ENCODE measurements at regions not wholly inside any gene's neighbourhood (a gene's known extent, or its start where the extent isn't known, plus 50 kb on each side); places are given as distances from the start of the nearest gene placed in this dataset.

DNA sequence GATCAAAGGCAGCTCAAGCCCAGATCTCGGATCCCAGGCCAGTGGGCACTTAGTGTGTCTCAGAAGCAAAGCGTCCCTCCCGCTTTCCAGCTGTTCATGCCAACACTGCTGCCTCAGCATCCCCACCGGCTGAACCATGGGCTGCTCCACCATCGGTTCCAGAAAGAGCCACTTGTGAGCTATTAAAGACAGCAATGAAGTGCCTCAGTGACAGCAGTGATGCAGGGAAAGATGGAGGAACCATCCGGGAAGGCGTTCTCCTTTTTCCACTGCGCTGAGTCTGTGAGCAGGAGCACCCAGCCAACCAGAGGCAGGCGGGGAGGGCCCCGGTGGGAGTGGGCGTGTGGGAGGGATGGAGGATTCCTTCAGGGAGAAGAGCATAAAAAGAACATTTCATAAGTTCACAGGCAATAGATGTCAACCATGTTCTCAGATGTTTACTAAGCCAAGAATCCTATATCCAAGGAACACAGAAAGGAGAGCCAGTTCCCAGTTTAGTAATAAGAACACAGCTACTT is 96.2 kb upstream of the MKI67 start:
- DNase-seq = no peak

DNA sequence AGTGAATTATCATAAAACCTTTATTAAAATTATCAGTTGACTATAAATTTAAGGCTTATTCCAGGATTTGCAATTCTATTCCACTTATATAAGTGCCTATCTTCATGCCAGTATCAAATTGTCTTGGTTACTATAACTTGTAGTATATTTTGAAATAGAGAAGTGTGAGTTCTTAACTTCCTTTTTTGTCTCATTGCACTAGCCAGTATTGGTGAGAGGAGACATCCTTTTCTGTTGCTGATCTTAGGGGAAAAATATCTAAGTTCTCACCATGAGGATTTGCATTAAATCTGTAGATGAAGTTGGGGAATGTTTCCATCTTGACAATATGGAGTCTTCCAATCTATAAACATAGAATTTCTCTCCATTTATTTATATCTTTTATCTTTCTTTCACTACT is 104.2 kb upstream of the MKI67 start:
- no peak for DNase-seq

GRCh38 chr10:128233422-128233821 is 107.2 kb upstream of the MKI67 start:
- DNase-seq = no peak

GRCh38 chr10:128237710-128238109 is 111.5 kb upstream of the MKI67 start:
- DNase-seq = no peak

DNA sequence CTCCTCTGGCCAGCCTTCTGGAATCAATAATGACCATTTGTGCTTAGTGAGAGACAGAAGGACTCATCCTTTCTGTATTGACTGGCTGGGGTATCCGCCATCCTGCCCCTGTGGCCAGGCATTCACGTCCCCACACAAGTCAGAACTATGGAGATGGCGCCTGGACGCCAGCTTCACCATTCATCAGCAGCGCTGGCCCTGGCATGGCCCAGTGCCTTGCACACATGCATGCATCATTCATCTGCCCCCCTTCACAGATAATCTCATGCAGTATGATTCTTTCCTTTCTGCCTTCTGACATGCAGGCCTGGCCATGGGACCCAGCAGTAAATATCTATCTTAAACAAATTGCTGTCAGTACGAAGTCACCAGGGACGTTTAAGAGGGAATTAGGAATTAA is 114.8 kb upstream of the MKI67 start:
- DNase-seq = no peak

GRCh38 chr10:128242641-128243040 is 116.4 kb upstream of the MKI67 start:
- no peak for DNase-seq

- no peak for DNase-seq
These were observed 118.8 kb upstream of the MKI67 start for GRCh38 chr10:128245026-128245425.

DNA sequence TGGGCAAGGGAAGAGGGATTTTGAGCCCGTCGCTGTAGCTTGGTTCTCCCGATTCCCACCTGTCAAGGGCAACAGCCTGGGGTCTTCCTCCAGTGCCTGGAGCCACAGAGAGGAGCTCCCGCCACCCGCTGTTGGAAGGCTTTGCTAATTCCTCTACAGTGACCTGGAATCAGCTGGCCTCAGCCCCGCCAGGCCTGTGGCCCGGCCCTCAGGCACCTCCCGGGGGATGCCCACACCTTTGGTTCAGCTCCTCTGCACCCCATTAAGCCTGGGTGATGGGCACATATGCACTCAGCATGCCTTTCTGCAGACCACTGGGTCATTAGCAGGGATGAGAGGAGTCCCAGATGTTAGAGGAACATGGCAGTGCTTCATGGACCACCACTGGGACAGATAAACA is 121.4 kb upstream of the MKI67 start:
- no peak for DNase-seq

- no peak for DNase-seq
These were observed 128.3 kb upstream of the MKI67 start for GRCh38 chr10:128254476-128254875.

DNA sequence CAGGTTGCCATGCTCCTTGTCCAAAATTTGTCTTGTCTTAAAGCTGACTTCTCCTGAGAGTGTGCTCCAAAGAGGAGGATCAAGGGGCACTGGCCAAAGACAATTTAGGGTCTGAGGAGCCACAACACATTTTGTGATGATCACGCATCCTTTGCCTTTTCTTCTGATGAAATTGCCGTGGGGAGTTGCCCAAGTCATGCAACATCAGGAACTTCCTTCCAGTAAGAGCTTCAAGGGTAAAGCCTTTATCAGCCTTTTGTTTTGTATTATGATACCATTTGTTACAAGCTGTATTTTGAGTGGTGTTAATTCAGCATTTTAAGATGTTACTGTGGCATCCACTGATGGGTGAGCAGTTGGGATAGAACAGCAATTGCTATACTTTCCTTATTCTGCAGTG is 131.2 kb upstream of the MKI67 start:
- no peak for DNase-seq

GRCh38 chr10:128258421-128258976 is 132.3 kb upstream of the MKI67 start:
- DNase-seq = no peak

DNA sequence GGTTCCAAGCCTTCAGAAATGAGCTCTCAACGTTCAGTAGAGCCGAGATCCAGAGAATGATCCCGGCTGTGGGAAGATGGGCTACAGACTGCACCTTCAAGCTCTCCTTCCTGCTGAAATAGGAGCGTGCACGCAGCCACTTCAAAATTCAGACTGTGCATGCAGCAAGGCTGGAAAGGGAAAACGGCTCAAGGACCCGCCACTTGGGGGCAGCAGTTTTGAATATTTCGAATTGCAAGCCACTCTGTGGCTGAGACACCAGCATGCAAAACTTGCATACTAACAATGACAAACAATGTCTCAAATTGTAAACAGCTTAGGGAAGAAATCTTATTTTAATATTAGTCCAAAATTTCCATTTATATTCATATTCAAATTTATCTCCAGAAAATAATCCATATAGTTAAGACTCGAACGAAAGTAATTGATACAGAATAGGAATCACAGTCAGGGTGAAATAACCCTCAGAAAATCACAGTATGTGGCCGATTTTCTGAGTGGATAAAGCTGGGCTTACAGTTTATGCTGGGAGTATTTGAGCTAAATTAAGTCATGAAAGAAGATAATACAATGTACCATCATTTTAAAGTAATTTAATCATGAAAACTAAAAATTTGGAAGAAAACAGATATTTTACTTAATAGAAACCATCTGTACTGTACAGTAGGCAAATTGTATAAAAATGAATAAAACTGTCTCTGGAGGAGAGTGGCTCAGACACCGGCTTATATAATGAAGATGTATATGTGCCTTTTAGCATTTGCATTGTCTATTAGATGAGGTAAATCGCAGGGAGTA is 137.9 kb upstream of the MKI67 start:
- peak; percentile 47 for DNase-seq

DNA sequence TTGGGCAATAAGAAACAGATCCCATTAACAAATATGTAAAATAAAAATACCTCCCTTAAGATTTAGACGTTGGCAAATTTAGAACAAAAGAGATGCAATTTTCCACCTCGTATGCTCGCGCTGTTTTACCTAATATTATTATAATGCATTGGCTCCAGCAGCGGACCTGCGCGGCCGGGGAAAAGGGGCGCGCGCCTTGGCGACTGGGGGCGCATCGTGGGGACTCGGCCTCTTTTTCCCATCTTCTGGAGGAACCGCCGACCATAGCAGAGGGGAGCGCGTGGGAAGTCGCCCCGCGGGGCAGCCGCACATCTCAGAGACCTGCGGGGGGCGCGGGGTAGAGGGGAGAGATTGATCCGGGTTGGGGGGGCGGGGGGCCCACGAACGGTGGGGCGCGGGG is 139.4 kb upstream of the MKI67 start:
- no peak for DNase-seq

GRCh38 chr10:128267581-128267980 is 141.4 kb upstream of the MKI67 start:
- DNase-seq = no peak

DNA sequence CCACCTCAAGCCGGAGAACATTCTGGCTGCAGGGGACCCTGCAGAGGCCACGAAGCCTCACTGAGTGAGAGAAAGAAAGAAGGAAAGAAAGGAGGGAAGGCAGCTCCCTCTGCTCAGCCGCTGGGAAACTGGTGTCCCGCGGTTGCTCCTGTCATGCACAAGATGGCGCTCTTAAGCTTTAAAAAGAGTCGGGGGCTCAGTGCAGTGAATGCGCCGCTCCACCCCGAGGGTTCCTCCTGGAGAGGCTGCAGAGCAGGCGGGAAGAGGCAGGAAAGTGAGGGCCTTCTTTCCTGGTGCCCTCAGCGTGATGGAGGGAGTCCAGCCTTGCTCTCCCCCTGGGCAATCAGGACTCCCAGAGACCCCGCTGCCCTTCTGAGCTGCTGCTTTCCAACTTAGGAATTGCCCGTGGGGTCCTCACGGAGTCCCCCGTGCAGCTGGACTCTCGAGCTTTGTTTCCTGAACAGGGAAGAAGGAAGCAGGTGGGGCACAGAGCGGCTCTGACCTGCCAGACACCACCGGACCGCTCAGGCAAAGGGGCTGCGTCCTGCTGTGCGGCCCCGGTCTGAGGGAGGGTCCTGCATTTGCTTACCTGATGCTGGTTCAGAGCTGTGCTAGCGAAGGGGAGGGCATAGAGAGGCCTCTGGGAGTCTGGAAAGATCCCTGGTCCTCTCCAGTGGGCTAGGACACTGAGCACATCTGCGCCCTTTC is 141.9 kb upstream of the MKI67 start:
- peak; percentile 19 for DNase-seq

DNA sequence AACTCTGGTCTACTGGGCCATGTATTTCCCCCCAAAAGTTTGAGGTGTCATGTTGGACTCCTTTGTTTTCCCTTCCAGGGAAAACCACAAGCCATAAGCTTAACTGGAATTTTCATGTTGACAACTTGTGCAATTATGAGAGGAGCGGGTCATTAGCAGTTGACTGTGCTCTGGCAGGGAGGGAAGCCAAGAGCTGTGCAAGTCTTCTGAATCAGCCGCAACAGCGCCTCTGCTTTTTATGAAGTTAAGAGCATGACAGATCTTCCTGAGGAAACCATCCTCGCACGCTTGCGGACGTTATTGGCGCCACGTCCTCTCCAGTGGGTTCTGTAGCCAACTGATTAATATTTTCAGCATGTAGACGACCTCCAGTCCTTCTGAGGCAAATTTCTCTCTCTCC is 148.7 kb upstream of the MKI67 start:
- DNase-seq = peak; percentile 7

DNA sequence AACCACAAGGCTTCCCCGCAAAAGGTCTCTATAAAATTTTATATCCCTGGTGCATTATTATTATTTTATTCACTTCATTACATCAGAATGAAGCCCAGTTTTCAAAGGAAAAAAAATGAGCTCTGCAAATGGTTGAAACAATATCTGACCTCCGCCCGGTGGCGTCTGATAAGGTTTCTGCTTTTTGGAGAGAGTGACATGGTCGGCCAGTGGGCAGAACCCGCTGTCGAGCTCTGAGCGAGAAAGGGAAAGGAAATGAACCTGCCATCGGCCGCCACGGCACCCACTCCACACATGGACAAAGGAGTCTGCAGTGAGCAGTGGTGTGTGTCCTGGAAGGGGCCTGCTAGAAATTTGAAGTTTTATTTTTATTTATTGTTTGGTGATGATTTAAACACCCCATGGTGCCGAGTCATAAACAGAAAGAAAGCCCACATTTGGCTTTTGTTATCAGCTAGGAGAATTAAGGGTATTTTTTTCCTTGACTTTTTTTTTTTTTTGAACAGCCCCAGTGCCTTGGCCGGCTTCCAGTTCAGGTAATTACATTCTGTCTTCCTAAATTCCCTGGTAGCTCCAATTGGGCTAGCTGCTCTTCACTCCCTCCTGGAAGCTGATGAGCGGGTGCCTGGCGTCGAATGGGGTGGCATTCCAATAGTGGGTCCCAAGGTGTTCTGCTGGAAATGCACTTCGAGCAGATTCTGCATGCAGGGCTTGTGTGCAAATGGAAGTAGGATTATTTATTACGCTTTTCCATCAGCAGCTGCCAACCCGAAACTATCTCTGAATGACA is 149.4 kb upstream of the MKI67 start:
- DNase-seq = no peak

DNA sequence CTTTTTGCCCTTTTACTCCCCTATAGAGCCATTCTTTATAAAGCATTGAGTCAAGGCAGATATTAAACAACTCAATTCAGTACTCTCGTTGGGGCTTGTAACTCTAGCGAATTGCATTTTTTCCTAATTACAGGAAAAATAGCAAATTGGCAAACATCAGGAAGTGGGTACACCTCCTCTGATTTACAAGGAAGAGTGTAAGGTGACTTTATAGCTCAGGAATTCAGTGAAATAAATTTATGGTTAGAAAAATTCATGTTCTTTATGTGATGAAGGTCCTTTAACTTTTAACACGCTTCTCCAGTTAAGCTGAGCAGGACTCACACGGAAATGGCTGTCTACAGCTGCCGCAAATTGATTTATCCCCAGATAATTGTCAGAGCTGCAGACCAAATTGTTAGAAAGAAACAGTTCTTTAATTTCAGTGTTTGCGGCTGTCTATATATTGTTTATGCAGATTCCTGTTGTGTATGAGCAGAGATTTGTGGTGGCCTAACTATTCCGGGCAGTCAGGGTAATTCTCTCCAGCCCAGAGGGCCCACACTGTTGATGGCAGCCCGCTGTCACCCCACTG is 151.1 kb upstream of the MKI67 start:
- no peak for DNase-seq

DNA sequence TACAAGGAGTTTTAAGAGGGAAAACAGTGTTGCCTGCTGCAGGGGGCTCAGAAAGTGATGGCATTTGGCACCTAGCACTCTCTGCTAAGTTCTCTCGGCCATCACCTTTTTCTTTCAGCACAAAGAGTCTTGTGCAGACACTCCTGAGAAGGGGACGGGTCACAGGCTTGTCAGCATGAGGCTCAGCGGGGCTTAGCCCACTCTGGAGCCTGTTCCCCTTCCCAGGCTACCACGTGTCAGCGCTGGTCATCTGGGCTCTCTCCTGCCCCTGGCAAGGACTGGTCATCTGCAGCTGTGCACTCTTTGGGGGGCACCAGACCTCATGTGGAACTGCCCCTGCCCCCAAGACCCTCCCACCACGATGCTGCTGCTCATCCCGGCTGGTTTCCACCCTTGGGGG is 152.1 kb upstream of the MKI67 start:
- no peak for DNase-seq

DNA sequence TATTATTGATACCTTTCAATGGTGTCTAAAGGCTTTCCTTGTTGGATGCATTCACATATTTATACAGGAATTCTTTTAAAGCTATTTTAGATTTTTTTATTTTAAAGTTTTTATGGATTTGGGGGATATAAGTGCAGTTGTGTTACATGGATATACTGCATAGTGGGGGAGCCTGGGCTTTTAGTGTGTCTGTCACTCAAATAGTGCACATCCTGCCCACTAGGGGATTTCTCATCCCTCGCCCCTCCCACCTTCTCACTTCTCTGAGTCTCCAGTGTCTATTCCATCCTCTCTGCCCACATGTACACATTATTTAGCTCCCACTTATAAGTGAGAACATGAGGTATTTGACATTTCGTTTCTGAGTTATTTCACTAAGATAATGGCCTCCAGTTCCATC is 154.0 kb upstream of the MKI67 start:
- no peak for DNase-seq

GRCh38 chr10:128281343-128281742 is 155.1 kb upstream of the MKI67 start:
- no peak for DNase-seq

DNA sequence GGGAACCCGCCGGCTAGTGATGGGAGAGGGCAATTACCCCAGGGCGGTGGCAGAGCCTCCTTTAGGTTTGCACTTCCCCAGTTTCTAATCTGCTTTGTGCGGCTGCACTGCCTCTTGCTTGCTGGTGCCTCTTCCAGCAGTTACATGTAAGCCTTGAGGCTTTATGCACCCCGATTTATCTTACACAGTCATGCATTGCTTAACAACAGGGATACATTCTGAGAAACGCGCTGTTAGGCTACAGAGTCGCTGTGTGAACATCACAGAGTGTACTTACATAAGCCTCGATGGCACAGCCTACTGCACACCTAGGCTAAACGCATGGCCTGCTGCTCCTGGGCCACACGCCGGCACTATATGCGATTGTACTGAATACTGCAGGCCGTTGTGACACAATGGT is 155.6 kb upstream of the MKI67 start:
- no peak for DNase-seq
